GM23248 (cell line): ENCODE measurements at regions not wholly inside any gene's neighbourhood (a gene's known extent, or its start where the extent isn't known, plus 50 kb on each side); places are given as distances from the start of the nearest gene placed in this dataset.

Source experiments
- DNase-seq: peaks from one replicate; pipeline ENCODE4 v3.0.0-alpha.2; 2015
- H2AFZ ChIP-seq: fragments of 200-600 bp; sonication (generic); 2 replicates; pipeline ENCODE4 v1.6.1; 2016; ENCODE audit warnings: antibody characterized with exemption
- H3F3A ChIP-seq: fragments of 200-600 bp; sonication (generic); 2 replicates; pipeline ENCODE4 v1.6.1; 2016; ENCODE audit warnings: mild to moderate bottlenecking, antibody characterized with exemption, mixed run types; ENCODE audit not compliant: insufficient read depth
- H3K27ac ChIP-seq: fragments of 200-600 bp; sonication (generic); 2 replicates; pipeline ENCODE4 v1.5.1; 2016; ENCODE audit warnings: mild to moderate bottlenecking
- H3K27me3 ChIP-seq: fragments of 200-600 bp; sonication (generic); replicated peaks from 2 replicates; pipeline ENCODE4 v1.6.1; 2016; ENCODE audit warnings: mild to moderate bottlenecking; ENCODE audit not compliant: insufficient read depth
- H3K36me3 ChIP-seq: fragments of 200-600 bp; sonication (generic); 2 replicates; pipeline ENCODE4 v1.6.1; 2016; ENCODE audit warnings: low read depth, mild to moderate bottlenecking
- H3K4me1 ChIP-seq: fragments of 200-600 bp; sonication (generic); 2 replicates; pipeline ENCODE4 v1.6.1; 2016; ENCODE audit warnings: mild to moderate bottlenecking; ENCODE audit not compliant: insufficient read depth
- H3K4me2 ChIP-seq: fragments of 200-600 bp; sonication (generic); one replicate; pipeline ENCODE4 v1.6.1; 2016; ENCODE audit warnings: mild to moderate bottlenecking; ENCODE audit not compliant: unreplicated experiment
- H3K4me3 ChIP-seq: fragments of 200-600 bp; sonication (generic); 2 replicates; pipeline ENCODE4 v1.5.1; 2016; ENCODE audit warnings: mild to moderate bottlenecking
- H3K79me2 ChIP-seq: fragments of 200-600 bp; sonication (generic); 2 replicates; pipeline ENCODE4 v1.6.1; 2016; ENCODE audit warnings: mild to moderate bottlenecking; ENCODE audit not compliant: insufficient read depth
- H3K9ac ChIP-seq: fragments of 200-600 bp; sonication (generic); 2 replicates; pipeline ENCODE4 v1.6.1; 2016; ENCODE audit warnings: mild to moderate bottlenecking
- H3K9me2 ChIP-seq: fragments of 200-600 bp; sonication (generic); 2 replicates; pipeline ENCODE4 v1.6.1; 2016; ENCODE audit warnings: mixed run types, mild to moderate bottlenecking, moderate library complexity; ENCODE audit not compliant: insufficient read depth
- H3K9me3 ChIP-seq: fragments of 200-600 bp; sonication (generic); one replicate; pipeline ENCODE4 v1.6.1; 2017; ENCODE audit warnings: low read depth
- H4K20me1 ChIP-seq: fragments of 200-600 bp; sonication (generic); 2 replicates; pipeline ENCODE4 v1.6.0; 2016; ENCODE audit not compliant: insufficient read depth
- EZH2 ChIP-seq: fragments of 200-600 bp; sonication (generic); IDR thresholded peaks from 2 replicates; pipeline ENCODE4 v1.6.1; 2018; ENCODE audit warnings: antibody characterized with exemption, mild to moderate bottlenecking; ENCODE audit not compliant: insufficient read depth, poor library complexity, severe bottlenecking
- EZH2phosphoT487 ChIP-seq: fragments of 200-600 bp; sonication (generic); IDR thresholded peaks from 2 replicates; pipeline ENCODE4 v1.6.1; 2018; ENCODE audit warnings: antibody characterized with exemption, moderate library complexity, mild to moderate bottlenecking, low read depth; ENCODE audit not compliant: insufficient read depth
- WGBS, 2 experiments: methylation state at CpG; one replicate each; pipeline ENCODE4 v1.1.6; 2015 to 2017; ENCODE audit warnings: low lambda C conversion rate in 2 of 2, low coverage in 1 of 2; ENCODE audit errors: missing lambda C conversion rate in 2 of 2; 5-methylcytosine and 5-hydroxymethylcytosine counted together
- in situ Hi-C: fragments of 300-500 bp; cut with MboI; formaldehyde crosslinking; loops from 2 replicates; pipeline ENCODE4 v1.15.0; 2020

GRCh38 chr5:155472780-155473179 is 459.2 kb downstream of the KIF4B start:
- no peaks in the 10 kb centered on the region for H3K4me1 ChIP-seq
- 4 to 6% methylated on average over 2 of the region's 2 CpGs for WGBS, 2 experiments
- H3K4me3 ChIP-seq, result no peak overlapping the region
- H3K9ac ChIP-seq, result no peak overlapping the region
- TF ChIP-seq EZH2phosphoT487 (no peak), EZH2 (no peak)
- no peak overlapping the region for H3K4me2 ChIP-seq
- DNase-seq, result no peak
- in situ Hi-C loops, result no loop called here
- no peak overlapping the region for H3K27ac ChIP-seq
- H4K20me1 ChIP-seq, result no peaks in the 10 kb centered on the region
- no peaks in the 10 kb centered on the region for H3K27me3 ChIP-seq
- no peaks in the 10 kb centered on the region for H3K36me3 ChIP-seq
- H2AFZ ChIP-seq, result no peak overlapping the region
- no peaks in the 10 kb centered on the region for H3K9me2 ChIP-seq
- H3F3A ChIP-seq, result no peaks in the 10 kb centered on the region
- no peaks in the 10 kb centered on the region for H3K79me2 ChIP-seq
- no peaks in the 10 kb centered on the region for H3K9me3 ChIP-seq

- TF ChIP-seq EZH2phosphoT487, result no peak
- no peak for TF ChIP-seq EZH2
- Histone ChIP-seq H3K9me2 (no peaks in the 10 kb centered on the region), H3K9me3 (no peaks in the 10 kb centered on the region), H3K27me3 (no peaks in the 10 kb centered on the region), H3K9ac (no peak overlapping the region), H3K27ac (no peak overlapping the region), H3K79me2 (no peaks in the 10 kb centered on the region), H4K20me1 (no peaks in the 10 kb centered on the region), H3F3A (no peaks in the 10 kb centered on the region), H3K4me1 (no peaks in the 10 kb centered on the region), H3K4me3 (no peak overlapping the region), H3K36me3 (no peaks in the 10 kb centered on the region), H3K4me2 (no peak overlapping the region), H2AFZ (no peak overlapping the region)
- whole genome bisulfite sequencing, 2 experiments, result 2 to 4% methylated on average over 2 of the region's 2 CpGs
- no peak for DNase-seq
- in situ Hi-C loops, result no loop called here
Measured at GRCh38 chr5:155475318-155475717, 461.8 kb downstream of the KIF4B start.

- no peak overlapping the region for H2AFZ ChIP-seq
- H3K9me3 ChIP-seq, result no peaks in the 10 kb centered on the region
- H3K79me2 ChIP-seq, result no peaks in the 10 kb centered on the region
- no peaks in the 10 kb centered on the region for H4K20me1 ChIP-seq
- H3K27me3 ChIP-seq, result no peaks in the 10 kb centered on the region
- H3K4me1 ChIP-seq, result no peaks in the 10 kb centered on the region
- in situ Hi-C loops, result no loop called here
- no peak for DNase-seq
- no peak overlapping the region for H3K4me3 ChIP-seq
- H3K36me3 ChIP-seq, result no peaks in the 10 kb centered on the region
- H3K9me2 ChIP-seq, result no peaks in the 10 kb centered on the region
- H3F3A ChIP-seq, result no peaks in the 10 kb centered on the region
- no peak overlapping the region for H3K27ac ChIP-seq
- TF ChIP-seq EZH2phosphoT487 (no peak), EZH2 (no peak)
- H3K9ac ChIP-seq, result no peak overlapping the region
- 2 to 7% methylated on average over 2 of the region's 2 CpGs for WGBS, 2 experiments
- H3K4me2 ChIP-seq, result no peak overlapping the region
Measured at GRCh38 chr5:155480731-155481131, 467.2 kb downstream of the KIF4B start.

- Histone ChIP-seq H3K4me3 (no peak overlapping the region), H3K79me2 (no peaks in the 10 kb centered on the region), H4K20me1 (no peaks in the 10 kb centered on the region), H3K36me3 (no peaks in the 10 kb centered on the region), H3K9me2 (no peaks in the 10 kb centered on the region), H3F3A (no peaks in the 10 kb centered on the region), H3K4me1 (no peaks in the 10 kb centered on the region), H3K27ac (no peak overlapping the region), H3K4me2 (no peak overlapping the region), H3K9ac (no peak overlapping the region), H2AFZ (no peak overlapping the region), H3K27me3 (no peaks in the 10 kb centered on the region), H3K9me3 (no peaks in the 10 kb centered on the region)
- 5 to 14% methylated on average over 1 of the region's 1 CpG for WGBS, 2 experiments
- in situ Hi-C loops, result no loop called here
- no peak for DNase-seq
- no peak for TF ChIP-seq EZH2
Measured at GRCh38 chr5:155481182-155481581, 467.6 kb downstream of the KIF4B start.

- no peak overlapping the region for H3K4me2 ChIP-seq
- no peaks in the 10 kb centered on the region for H3K27me3 ChIP-seq
- H2AFZ ChIP-seq, result no peak overlapping the region
- H3K9ac ChIP-seq, result no peak overlapping the region
- TF ChIP-seq EZH2phosphoT487, result no peak
- TF ChIP-seq EZH2, result no peak
- H3K9me2 ChIP-seq, result no peaks in the 10 kb centered on the region
- H3K79me2 ChIP-seq, result no peaks in the 10 kb centered on the region
- no peaks in the 10 kb centered on the region for H3F3A ChIP-seq
- DNase-seq, result no peak
- H4K20me1 ChIP-seq, result no peaks in the 10 kb centered on the region
- H3K4me3 ChIP-seq, result no peak overlapping the region
- H3K9me3 ChIP-seq, result no peaks in the 10 kb centered on the region
- in situ Hi-C loops, result no loop called here
- no peaks in the 10 kb centered on the region for H3K36me3 ChIP-seq
- no peak overlapping the region for H3K27ac ChIP-seq
- H3K4me1 ChIP-seq, result no peaks in the 10 kb centered on the region
Measured at GRCh38 chr5:155482428-155482827, 468.9 kb downstream of the KIF4B start.
